ENCODE measurements at regions not wholly inside any gene's neighbourhood (a gene's known extent, or its start where the extent isn't known, plus 50 kb on each side); places are given as distances from the start of the nearest gene placed in this dataset.

DNA sequence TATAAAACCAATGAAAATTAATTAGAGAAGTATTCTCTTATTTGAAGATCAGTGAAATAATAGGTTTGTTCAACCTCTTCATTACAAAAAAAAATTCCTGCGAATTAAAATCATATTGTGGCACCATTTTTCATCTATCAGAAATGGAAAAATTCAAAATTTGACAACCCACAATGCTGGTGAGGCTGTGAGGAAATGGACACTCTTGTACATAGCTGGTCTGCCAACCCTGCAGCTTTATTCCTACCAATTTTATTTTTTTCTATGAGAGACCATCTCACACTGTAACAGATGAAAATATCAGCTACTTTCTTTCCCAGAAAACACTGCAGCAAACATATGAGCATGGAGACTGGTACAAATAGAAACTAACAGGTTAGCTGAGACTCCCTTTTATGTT lies 208.8 kb upstream of the SEMA3E start:
- TF ChIP-seq, protein P1, sequence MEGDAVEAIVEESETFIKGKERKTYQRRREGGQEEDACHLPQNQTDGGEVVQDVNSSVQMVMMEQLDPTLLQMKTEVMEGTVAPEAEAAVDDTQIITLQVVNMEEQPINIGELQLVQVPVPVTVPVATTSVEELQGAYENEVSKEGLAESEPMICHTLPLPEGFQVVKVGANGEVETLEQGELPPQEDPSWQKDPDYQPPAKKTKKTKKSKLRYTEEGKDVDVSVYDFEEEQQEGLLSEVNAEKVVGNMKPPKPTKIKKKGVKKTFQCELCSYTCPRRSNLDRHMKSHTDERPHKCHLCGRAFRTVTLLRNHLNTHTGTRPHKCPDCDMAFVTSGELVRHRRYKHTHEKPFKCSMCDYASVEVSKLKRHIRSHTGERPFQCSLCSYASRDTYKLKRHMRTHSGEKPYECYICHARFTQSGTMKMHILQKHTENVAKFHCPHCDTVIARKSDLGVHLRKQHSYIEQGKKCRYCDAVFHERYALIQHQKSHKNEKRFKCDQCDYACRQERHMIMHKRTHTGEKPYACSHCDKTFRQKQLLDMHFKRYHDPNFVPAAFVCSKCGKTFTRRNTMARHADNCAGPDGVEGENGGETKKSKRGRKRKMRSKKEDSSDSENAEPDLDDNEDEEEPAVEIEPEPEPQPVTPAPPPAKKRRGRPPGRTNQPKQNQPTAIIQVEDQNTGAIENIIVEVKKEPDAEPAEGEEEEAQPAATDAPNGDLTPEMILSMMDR (conservative IDR thresholded peaks at IDR 0.05 in 1 of 2, IDR thresholded peaks at IDR 0.05 in 1 of 2; ENCODE audit: low read depth in 1 of 2, low read length in 2 of 2), result no peak
- no peak for TF ChIP-seq EZH2 (IDR thresholded peaks at IDR 0.05; ENCODE audit: low read length, missing control alignments)
